GM12878 (cell line): ENCODE measurements at regions not wholly inside any gene's neighbourhood (a gene's known extent, or its start where the extent isn't known, plus 50 kb on each side); places are given as distances from the start of the nearest gene placed in this dataset.

Source experiments
- ATAC-seq: fragments of 200-7000 bp; cut with Tn5 transposase; 3 replicates; pipeline ENCODE4 v1.9.1; 2020; ENCODE audit warnings: mild to moderate bottlenecking, moderate library complexity
- BruUV-seq: library from RNA; stranded (reverse); fragments of 400-500 nt; replicated peaks from 2 replicates; lab custom pipeline; 2021; lab: Mats Ljungman, UMichigan
- CTCF ChIA-PET: fragments of 300-600 bp; sonication (Branson Sonifier 250); formaldehyde crosslinking; extraction: SDS; loops from one replicate; lab custom pipeline; 2021; ENCODE audit warnings: inconsistent platforms; lab: Yijun Ruan, JAX
- POLR2A ChIA-PET: fragments of 350-600 bp; formaldehyde crosslinking; extraction: SDS; loops from one replicate; lab custom pipeline; 2021; ENCODE audit warnings: inconsistent platforms; lab: Charles Lee
- RAD21 ChIA-PET: fragments of 300-600 bp; sonication (Branson Sonifier 250); formaldehyde crosslinking; loops from one replicate; lab custom pipeline; 2023; ENCODE audit warnings: antibody characterized with exemption; ENCODE audit not compliant: unreplicated experiment; lab: Charles Lee
- SMC1A ChIA-PET: fragments of 300-600 bp; sonication (Branson Sonifier 250); formaldehyde crosslinking; loops from one replicate; lab custom pipeline; 2023; ENCODE audit not compliant: unreplicated experiment, uncharacterized antibody; lab: Charles Lee
- DNase-seq: peaks from one replicate; pipeline ENCODE4 v3.0.0-alpha.2; 2011; ENCODE audit warnings: low read depth, low spot score
- FAIRE-seq: peaks from 3 replicates; lab custom pipeline; 2011; peaks lifted over from hg19 to GRCh38; lab: Jason Lieb, UNC
- H2AFZ ChIP-seq: 2 replicates; pipeline ENCODE4 v1.6.0; 2011; ENCODE audit warnings: low read depth, low read length, control low read depth; ENCODE audit not compliant: control insufficient read depth
- H3K27ac ChIP-seq: 2 replicates; pipeline ENCODE4 v1.5.1; 2011; ENCODE audit warnings: control low read depth; ENCODE audit not compliant: control insufficient read depth, insufficient read depth
- H3K27me3 ChIP-seq, 2 experiments: replicated peaks in 1 of 2; 2 replicates each; pipeline versions ENCODE4 v1.6.0 to v1.6.1; 2011; ENCODE audit warnings: low read length in 1 of 2; ENCODE audit not compliant: control insufficient read depth in 2 of 2, insufficient read depth in 2 of 2
- H3K36me3 ChIP-seq, 2 experiments: 2 replicates each; pipeline ENCODE4 v1.5.1; 2011; ENCODE audit warnings: low read length in 1 of 2; ENCODE audit not compliant: control insufficient read depth in 2 of 2, insufficient read depth in 2 of 2
- H3K4me1 ChIP-seq: 2 replicates; pipeline ENCODE4 v1.6.1; 2011; ENCODE audit warnings: mild to moderate bottlenecking, low read length, moderate library complexity, mixed read lengths; ENCODE audit not compliant: control insufficient read depth, insufficient read depth
- H3K4me2 ChIP-seq: 2 replicates; pipeline ENCODE4 v1.6.0; 2011; ENCODE audit warnings: control low read depth; ENCODE audit not compliant: control insufficient read depth, insufficient read depth
- H3K4me3 ChIP-seq: fragments of 200-600 bp; sonication (generic); 2 replicates; pipeline ENCODE4 v1.5.1; 2016
- H3K79me2 ChIP-seq: 2 replicates; pipeline ENCODE4 v1.6.0; 2011; ENCODE audit warnings: low read length; ENCODE audit not compliant: control insufficient read depth, insufficient read depth
- H3K9ac ChIP-seq: 2 replicates; pipeline ENCODE4 v1.8.0; 2011; ENCODE audit warnings: low read length, control low read depth, mixed read lengths; ENCODE audit not compliant: control insufficient read depth, insufficient read depth
- H3K9me3 ChIP-seq: replicated peaks from 3 replicates; pipeline ENCODE4 v1.5.1; 2011; ENCODE audit warnings: mild to moderate bottlenecking, low read length; ENCODE audit not compliant: control insufficient read depth, insufficient read depth
- H4K20me1 ChIP-seq: 2 replicates; pipeline ENCODE4 v1.6.0; 2011; ENCODE audit not compliant: control insufficient read depth, insufficient read depth
- ATF3 ChIP-seq: IDR thresholded peaks from 2 replicates; pipeline ENCODE4 v1.6.1; 2011; ENCODE audit warnings: low read depth, mild to moderate bottlenecking, low read length, moderate library complexity, borderline replicate concordance; ENCODE audit errors: extremely low read depth
- BCL3 ChIP-seq: IDR thresholded peaks from 2 replicates; pipeline ENCODE4 v1.6.1; 2011; ENCODE audit warnings: borderline replicate concordance, low read depth, mild to moderate bottlenecking, moderate library complexity, low read length; ENCODE audit not compliant: insufficient read depth, poor library complexity, severe bottlenecking
- BHLHE40 ChIP-seq, 2 experiments: fragments of 450-650 bp in 1 of 2; IDR thresholded peaks; 2 replicates each; pipeline ENCODE4 v1.6.1; 2011 to 2017; ENCODE audit warnings: low read depth in 2 of 2, borderline replicate concordance in 1 of 2, improper control_type of control experiment in 1 of 2, low read length in 1 of 2, mild to moderate bottlenecking in 1 of 2
- CTCF ChIP-seq, 3 experiments: IDR thresholded peaks in 2 of 3; conservative IDR thresholded peaks in 1 of 3; 2 replicates each; pipeline ENCODE4 v1.5.1; 2011; ENCODE audit warnings: low read depth in 3 of 3, low read length in 3 of 3, mild to moderate bottlenecking in 3 of 3, control low read depth in 2 of 3, moderate library complexity in 2 of 3, inconsistent platforms in 1 of 3, mixed read lengths in 1 of 3; ENCODE audit not compliant: control insufficient read depth in 2 of 3, insufficient read depth in 1 of 3; ENCODE audit errors: extremely low read depth in 1 of 3
- IKZF2 ChIP-seq, 2 experiments: fragments of 450-650 bp; IDR thresholded peaks; 2 replicates each; pipeline ENCODE4 v1.6.1; 2017; ENCODE audit warnings: mild to moderate bottlenecking in 2 of 2, moderate library complexity in 2 of 2
- IRF3 ChIP-seq: fragments of 450-650 bp; IDR thresholded peaks from 2 replicates; pipeline ENCODE4 v1.6.1; 2014; ENCODE audit warnings: mild to moderate bottlenecking
- IRF5 ChIP-seq: fragments of 450-650 bp; IDR thresholded peaks from 2 replicates; pipeline ENCODE4 v1.6.1; 2017; ENCODE audit warnings: borderline replicate concordance
- NBN ChIP-seq: fragments of 450-650 bp; IDR thresholded peaks from 2 replicates; pipeline ENCODE4 v1.6.1; 2016
- NRF1 ChIP-seq: conservative IDR thresholded peaks from 2 replicates; pipeline ENCODE4 v1.6.1; 2011; ENCODE audit warnings: mild to moderate bottlenecking, low read depth, low read length, improper control_type of control experiment
- RCOR1 ChIP-seq: conservative IDR thresholded peaks from 2 replicates; pipeline ENCODE4 v1.6.1; 2012; ENCODE audit warnings: low read depth, low read length, improper control_type of control experiment
- TCF12 ChIP-seq: IDR thresholded peaks from 2 replicates; pipeline ENCODE4 v1.6.1; 2011; ENCODE audit warnings: low read depth, mild to moderate bottlenecking, low read length
- ZSCAN29 ChIP-seq: fragments of 450-650 bp; IDR thresholded peaks from 2 replicates; pipeline ENCODE4 v1.6.1; 2017; ENCODE audit warnings: mild to moderate bottlenecking, moderate library complexity
- WGBS: methylation state at CpG from one replicate; pipeline ENCODE4 v1.1.6; 2016; ENCODE audit warnings: low lambda C conversion rate; ENCODE audit not compliant: insufficient replicate concordance, insufficient coverage; ENCODE audit errors: missing lambda C conversion rate; 5-methylcytosine and 5-hydroxymethylcytosine counted together
- in situ Hi-C: fragments of 300-500 bp; cut with MboI; formaldehyde crosslinking; loops from 9 replicates; pipeline ENCODE4 v1.14.3; 2018; ENCODE audit warnings: mixed read lengths
- intact Hi-C: fragments of 100-400 bp; cut with micrococcal nuclease; formaldehyde crosslinking; loops from one replicate; pipeline ENCODE4 v1.14.2; 2022; ENCODE audit not compliant: unreplicated experiment

GRCh38 chr14:97143011-97143410 is 345.8 kb downstream of the VRK1 start:
- no peaks in the 10 kb centered on the region; the same call in 2 of the 3 replicates for H3K9me3 ChIP-seq
- in situ Hi-C loops = no loop called here
- POLR2A ChIA-PET = no interaction called here
- no peak overlapping the region for H3K4me3 ChIP-seq
- H3K79me2 ChIP-seq = no peaks in the 10 kb centered on the region
- no peak overlapping the region for H3K4me2 ChIP-seq
- DNase-seq = no peak
- FAIRE-seq = no peak
- BruUV-seq = no TSS peak
- no peak for ATAC-seq
- SMC1A ChIA-PET = no interaction called here
- intact Hi-C loops = no loop called here
- H3K27me3 ChIP-seq = no peaks in the 10 kb centered on the region
- H2AFZ ChIP-seq = no peak overlapping the region
- CTCF ChIA-PET = no interaction called here
- no peak for TF ChIP-seq CTCF (IDR thresholded peaks at IDR 0.05 in 2 of 3, conservative IDR thresholded peaks at IDR 0.05 in 1 of 3; ENCODE audit: control insufficient read depth in 2 of 3, extremely low read depth in 1 of 3, insufficient read depth in 1 of 3, low read depth in 3 of 3, low read length in 3 of 3)
- no peak for TF ChIP-seq IKZF2 (IDR thresholded peaks at IDR 0.05)
- no peak for TF ChIP-seq TCF12
- TF ChIP-seq BHLHE40 (IDR thresholded peaks at IDR 0.05; ENCODE audit: borderline replicate concordance in 1 of 2, low read depth in 2 of 2, low read length in 1 of 2) = no peak
- TF ChIP-seq RCOR1 = no peak
- RAD21 ChIA-PET = no interaction called here
- H3K27ac ChIP-seq = no peak overlapping the region
- H4K20me1 ChIP-seq = no peaks in the 10 kb centered on the region
- no peaks in the 10 kb centered on the region for H3K4me1 ChIP-seq
- H3K36me3 ChIP-seq = no peaks in the 10 kb centered on the region
- WGBS = 39% methylated on average over 1 of the region's 1 CpG
- no peak overlapping the region for H3K9ac ChIP-seq

- ChIA-PET RAD21 (no interaction called here), POLR2A (no interaction called here), CTCF (no interaction called here), SMC1A (no interaction called here)
- Histone ChIP-seq H3K36me3 (no peaks in the 10 kb centered on the region), H3K4me1 (no peaks in the 10 kb centered on the region), H3K4me3 (no peak overlapping the region), H2AFZ (no peak overlapping the region), H3K27me3 (no peaks in the 10 kb centered on the region), H3K9ac (no peak overlapping the region), H4K20me1 (no peaks in the 10 kb centered on the region), H3K79me2 (no peaks in the 10 kb centered on the region), H3K4me2 (no peak overlapping the region), H3K27ac (no peak overlapping the region), H3K9me3 (no peaks in the 10 kb centered on the region; the same call in 2 of the 3 replicates)
- FAIRE-seq = no peak
- 0% methylated on average over 4 of the region's 4 CpGs for WGBS
- no TSS peak for BruUV-seq
- in situ Hi-C loops (no loop called here), intact Hi-C loops (no loop called here)
- no peak for DNase-seq
- no peak for ATAC-seq
- TF ChIP-seq ATF3 (no peak), IRF3 (no peak), BCL3 (no peak), NBN (no peak), NRF1 (no peak), IRF5 (no peak), ZSCAN29 (no peak)
These were observed 346.3 kb downstream of the VRK1 start for GRCh38 chr14:97143456-97143855.
